HG02763 (cell line): ENCODE measurements at regions not wholly inside any gene's neighbourhood (a gene's known extent, or its start where the extent isn't known, plus 50 kb on each side); places are given as distances from the start of the nearest gene placed in this dataset.

Experiments used
- ATAC-seq: cut with Tn5 transposase; IDR thresholded peaks from one replicate; pipeline ENCODE4 v1.9.1; 2021; ENCODE audit warnings: mild to moderate bottlenecking, moderate library complexity; ENCODE audit not compliant: unreplicated experiment

GRCh38 chr6:14317387-14317970 lies 199.9 kb downstream of the CD83 start:
- ATAC-seq = no peak

- no peak for ATAC-seq
Observed at GRCh38 chr6:14320332-14320731, 202.8 kb downstream of the CD83 start.

GRCh38 chr6:14321992-14322772 lies 204.6 kb downstream of the CD83 start:
- ATAC-seq = no peak

GRCh38 chr6:14322841-14323240 lies 205.3 kb downstream of the CD83 start:
- no peak for ATAC-seq

- ATAC-seq = no peak
Observed at GRCh38 chr6:14326774-14327173, 209.2 kb downstream of the CD83 start.

GRCh38 chr6:14328163-14328562 lies 210.6 kb downstream of the CD83 start:
- ATAC-seq = no peak

GRCh38 chr6:14333556-14334305 lies 216.2 kb downstream of the CD83 start:
- no peak for ATAC-seq

- no peak for ATAC-seq
Observed at GRCh38 chr6:14335071-14335470, 217.5 kb downstream of the CD83 start.

GRCh38 chr6:14337152-14337551 lies 219.6 kb downstream of the CD83 start:
- ATAC-seq = no peak

GRCh38 chr6:14339172-14339571 lies 221.6 kb downstream of the CD83 start:
- ATAC-seq = no peak

- no peak for ATAC-seq
Observed at GRCh38 chr6:14339711-14340584, 222.4 kb downstream of the CD83 start.

- no peak for ATAC-seq
Observed at GRCh38 chr6:14344486-14344885, 226.9 kb downstream of the CD83 start.

GRCh38 chr6:14348389-14348788 lies 230.8 kb downstream of the CD83 start:
- ATAC-seq = no peak

- no peak for ATAC-seq
Observed at GRCh38 chr6:14349507-14349906, 231.9 kb downstream of the CD83 start.

GRCh38 chr6:14350210-14350609 lies 232.6 kb downstream of the CD83 start:
- no peak for ATAC-seq

GRCh38 chr6:14353281-14353680 lies 235.7 kb downstream of the CD83 start:
- no peak for ATAC-seq

- no peak for ATAC-seq
Observed at GRCh38 chr6:14353798-14354197, 236.2 kb downstream of the CD83 start.

- no peak for ATAC-seq
Observed at GRCh38 chr6:14354919-14355572, 237.5 kb downstream of the CD83 start.

- ATAC-seq = no peak
Observed at GRCh38 chr6:14359438-14359837, 241.9 kb downstream of the CD83 start.

- ATAC-seq = no peak
Observed at GRCh38 chr6:14360565-14360964, 243.0 kb downstream of the CD83 start.
